HG03039 (cell line): ENCODE measurements at regions not wholly inside any gene's neighbourhood (a gene's known extent, or its start where the extent isn't known, plus 50 kb on each side); places are given as distances from the start of the nearest gene placed in this dataset.
"Not testable (repeated sequence)": the region's sequence is repeated elsewhere in the genome, so short reads cannot be mapped to it uniquely, and the experiment has no call there.

Experiments
- ATAC-seq: cut with Tn5 transposase; IDR thresholded peaks from one replicate; pipeline ENCODE4 v1.9.1; 2021; ENCODE audit warnings: mild to moderate bottlenecking, moderate library complexity; ENCODE audit not compliant: unreplicated experiment

DNA sequence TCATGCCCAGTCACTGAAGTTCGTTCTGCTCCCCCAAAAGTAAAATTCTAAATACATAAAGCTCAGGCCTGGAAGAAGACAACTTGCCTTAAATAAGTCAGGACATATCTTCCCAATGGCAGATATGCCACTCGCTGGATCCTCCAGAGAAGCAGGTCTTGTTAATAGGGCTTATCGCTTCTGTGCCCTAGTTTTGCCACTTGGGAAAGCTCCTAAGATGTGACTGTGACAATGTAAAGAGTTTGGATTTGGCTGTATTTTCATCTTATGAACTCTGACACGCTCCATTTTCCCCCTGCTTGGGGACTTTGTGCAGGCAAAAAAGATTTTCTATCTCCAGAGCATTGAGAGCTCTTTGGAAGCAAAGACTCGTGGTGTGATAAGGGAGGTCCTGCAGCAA, 279.9 kb downstream of the WDR11 start:
- no peak for ATAC-seq

DNA sequence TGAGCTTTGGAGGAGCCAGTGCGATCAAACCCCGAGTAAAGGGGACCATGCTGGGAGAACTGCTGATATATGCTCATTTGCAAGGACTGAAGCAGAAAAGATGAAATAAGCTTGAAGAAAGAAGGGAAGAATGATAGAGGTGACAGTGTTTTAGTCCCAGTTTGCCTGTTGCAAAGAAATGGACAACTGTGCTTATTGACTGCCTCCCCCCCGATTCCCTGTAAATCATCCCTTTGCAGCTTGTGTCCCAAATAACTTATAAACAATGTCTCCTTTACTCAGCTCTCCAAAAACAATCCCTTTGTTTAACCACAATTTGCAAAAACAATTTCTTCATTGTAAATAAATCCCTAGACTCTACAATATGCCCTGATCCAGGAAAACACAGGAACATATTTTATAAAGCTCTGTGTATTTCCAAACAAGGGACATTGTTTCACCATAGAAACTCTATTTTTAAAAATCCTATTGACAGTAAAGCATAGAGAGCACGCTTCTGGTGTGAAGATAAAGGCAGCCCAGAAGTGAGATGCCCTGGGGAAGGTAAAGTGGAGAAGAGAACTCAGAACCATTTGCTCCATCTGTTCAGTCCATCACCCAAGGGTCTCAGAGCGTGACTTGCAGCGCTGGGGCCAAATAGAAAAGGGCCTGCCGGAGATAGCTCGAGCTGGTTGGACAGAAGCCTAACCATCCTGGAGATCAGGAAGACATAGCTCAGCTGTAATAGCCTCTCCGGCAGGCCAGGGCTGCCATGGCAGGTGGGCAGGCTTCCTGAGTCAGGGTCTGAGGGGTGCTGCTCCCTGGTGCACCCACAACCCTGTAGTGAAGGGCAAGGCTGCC, 280.5 kb downstream of the WDR11 start:
- no peak for ATAC-seq

DNA sequence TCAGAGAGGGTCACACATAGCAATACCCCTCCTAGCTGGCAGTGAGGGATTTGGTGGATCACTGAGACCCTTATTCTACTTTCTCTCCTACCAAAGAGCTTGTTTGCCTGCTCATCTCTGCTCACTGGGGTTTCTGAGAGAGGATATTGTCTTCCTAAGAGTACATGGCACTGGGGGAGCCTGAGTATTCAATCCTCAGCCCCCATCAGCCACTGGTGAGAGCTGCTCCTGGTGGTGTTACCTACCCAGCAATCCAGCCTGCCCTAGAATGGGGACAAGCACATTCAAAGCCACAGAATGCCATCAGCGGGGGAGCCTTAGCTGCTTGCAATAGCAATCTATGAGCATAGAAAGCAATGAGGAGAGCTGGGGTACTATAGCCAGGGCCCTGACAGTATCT, 281.1 kb downstream of the WDR11 start:
- no peak for ATAC-seq

DNA sequence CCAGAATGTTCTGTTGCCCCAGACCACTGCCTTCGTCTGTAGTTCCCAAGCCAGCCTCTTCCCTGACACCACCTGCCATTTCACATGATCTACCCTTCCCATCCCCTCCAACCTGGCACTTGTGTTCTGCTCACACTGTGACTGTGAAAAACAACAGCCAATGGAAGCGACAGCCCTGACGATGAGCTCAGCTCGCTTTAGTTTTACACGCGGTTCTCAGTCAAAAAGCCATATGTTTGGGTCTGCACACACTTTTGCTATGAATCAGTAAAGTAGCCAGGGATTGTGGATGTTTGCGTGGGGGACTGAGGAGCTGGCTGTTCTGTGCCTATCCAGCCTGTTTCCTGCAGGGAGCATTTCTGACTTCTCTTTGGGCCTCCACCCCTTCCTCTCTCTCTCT, 282.7 kb downstream of the WDR11 start:
- no peak for ATAC-seq

DNA sequence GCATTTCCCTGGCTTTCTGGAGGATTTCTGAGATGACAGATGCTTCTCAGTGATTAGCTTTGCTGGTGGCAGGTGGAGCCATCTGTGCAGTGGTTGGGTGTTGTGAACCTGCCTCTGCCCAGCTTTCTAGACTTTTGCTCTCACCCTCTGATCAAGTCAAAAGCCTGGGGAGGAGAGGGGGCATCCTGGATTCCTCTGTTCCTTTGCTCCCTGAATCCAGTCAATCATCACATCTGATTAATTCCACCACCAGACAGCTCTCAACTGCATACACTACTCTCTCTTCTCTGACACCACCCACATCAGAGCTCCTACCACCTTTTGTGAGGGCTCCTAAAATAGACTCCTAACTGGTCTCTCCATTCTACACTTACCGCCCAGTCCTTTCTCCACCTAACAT, 283.5 kb downstream of the WDR11 start:
- ATAC-seq = no peak

DNA sequence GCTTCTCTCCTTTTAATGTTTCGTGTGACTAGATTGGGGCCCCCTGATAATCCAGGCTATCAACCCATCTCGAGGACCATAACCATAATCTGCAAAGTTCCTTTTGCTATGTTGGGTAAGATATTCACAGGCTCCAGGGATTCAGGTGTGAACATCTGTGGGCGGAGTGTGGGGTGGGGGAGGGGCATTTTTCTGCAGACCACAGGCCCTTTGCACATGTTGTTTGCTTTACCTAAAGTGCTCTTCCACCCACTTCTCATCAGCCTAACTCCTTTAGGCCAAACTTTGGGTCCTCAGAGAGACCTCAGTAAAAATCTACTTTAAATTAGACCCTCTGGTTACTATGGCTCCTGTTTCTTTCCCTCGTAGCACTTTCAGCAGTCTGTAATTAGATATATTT, 284.4 kb downstream of the WDR11 start:
- no peak for ATAC-seq

DNA sequence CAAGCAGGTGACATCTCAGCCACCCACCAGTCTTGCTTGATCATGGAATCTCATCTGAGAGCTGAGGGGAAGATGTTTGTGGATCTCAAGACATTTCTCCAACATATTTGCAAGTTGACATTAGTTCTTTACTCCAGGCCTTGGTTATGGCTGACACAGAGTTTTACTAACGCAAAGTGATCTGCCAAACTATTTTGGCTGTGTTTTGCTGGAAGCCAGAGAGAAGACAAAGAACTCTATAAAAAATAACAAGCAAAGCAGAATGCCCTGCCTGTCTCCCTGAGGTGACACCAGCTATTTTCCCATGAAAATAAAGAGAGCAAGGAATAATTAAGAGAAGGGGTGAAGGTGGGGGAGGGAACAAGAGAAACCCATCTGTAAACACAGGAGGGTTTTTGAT, 286.4 kb downstream of the WDR11 start:
- ATAC-seq = no peak

DNA sequence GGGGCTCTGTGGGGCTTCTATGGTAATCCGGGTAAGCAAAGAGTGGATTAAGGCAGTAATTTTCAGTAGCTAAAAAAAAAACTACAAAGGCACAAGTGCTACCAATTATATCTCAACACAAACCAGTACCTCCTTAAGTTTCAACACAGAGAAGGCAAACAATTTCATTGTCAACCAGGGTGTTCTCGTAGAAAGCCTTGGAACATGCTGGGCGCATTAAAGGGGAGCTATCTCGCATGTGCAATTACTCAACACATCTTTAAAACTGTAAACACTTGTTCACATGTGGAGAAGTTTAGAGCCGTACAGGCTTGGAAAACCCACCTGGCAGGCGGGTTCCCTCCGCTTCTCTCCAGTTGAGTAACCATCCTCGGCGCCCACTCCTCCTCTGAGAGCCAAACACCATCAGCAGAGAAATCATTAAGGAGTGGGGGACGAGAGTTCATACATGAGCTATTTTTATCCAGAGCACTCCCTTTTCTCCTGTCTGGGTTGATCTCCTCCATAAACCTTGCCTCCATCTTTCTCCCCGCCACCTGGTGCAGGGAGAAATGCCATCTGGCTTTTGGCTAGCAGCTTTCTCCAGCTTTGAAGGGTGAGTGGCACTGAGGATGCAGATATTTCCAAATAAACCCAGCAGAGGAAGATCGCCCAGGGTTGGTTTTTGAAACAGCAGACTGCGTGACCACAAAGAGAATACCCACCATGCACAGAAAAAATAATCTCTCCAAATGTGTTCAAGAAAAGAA, 287.1 kb downstream of the WDR11 start:
- ATAC-seq = no peak

DNA sequence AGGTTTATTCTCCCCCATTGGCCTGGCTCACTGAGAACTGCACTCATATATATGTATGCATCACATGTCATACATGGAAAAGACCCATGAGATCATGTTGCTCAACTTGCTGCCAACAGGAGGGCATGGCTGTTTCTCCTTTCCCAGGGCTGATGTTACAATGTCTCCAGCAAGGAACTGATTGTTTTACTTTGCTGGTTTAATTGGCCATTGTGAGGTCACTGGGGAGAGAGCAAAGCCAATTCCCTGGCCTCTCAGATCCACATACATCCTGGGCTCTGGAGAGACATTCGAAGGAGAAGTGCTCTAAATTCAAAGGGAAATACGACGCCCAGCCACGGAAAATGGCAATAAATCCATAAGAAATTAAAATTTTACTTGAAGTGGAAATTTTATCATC, 287.8 kb downstream of the WDR11 start:
- ATAC-seq = no peak

DNA sequence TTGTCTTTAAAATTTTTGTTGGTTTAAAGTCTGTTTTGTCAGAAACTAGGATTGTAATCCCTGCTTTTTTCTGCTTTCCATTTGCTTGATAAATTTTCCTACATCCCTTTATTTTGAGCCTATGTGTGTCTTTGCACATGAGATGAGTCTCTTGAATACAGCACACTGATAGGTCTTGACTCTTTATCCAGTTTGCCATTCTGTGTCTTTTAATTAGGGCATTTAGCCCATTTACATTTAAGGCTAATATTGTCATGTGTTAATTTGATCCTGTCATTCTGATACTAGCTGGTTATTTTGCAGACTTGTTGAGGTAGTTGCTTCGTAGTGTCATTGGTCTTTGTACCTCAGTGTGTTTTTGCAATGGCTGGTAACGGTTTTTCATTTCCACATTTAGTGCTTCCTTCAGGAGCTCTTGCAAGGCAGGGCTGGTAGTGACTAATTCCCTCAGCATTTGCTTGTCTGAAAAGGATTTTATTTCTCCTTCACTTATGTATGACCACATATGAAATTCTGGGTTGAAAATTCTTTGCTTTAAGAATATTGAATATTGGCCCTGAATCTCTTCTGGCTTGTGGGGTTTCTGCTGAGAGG, 294.7 kb downstream of the WDR11 start:
- ATAC-seq = not testable (repeated sequence)

DNA sequence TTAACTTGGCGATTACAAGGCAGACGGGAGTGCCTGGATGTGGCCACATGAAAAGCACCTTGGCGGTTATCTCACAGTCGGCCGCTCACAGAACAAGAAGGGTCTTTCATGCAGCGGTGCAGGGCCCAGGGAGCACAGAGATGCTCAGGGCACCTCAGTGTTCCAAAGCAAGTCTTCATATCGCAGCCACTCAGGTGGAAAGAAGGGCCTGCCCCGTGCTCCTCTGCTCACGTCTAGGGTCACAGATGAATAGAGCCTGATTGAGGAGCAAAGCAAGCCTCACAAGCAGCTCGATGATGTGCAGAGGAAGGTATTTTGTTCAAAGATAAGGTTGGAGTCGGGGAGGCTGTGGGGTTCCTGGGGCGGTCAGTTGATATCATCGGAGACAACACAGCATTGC, 297.8 kb downstream of the WDR11 start:
- ATAC-seq = no peak

DNA sequence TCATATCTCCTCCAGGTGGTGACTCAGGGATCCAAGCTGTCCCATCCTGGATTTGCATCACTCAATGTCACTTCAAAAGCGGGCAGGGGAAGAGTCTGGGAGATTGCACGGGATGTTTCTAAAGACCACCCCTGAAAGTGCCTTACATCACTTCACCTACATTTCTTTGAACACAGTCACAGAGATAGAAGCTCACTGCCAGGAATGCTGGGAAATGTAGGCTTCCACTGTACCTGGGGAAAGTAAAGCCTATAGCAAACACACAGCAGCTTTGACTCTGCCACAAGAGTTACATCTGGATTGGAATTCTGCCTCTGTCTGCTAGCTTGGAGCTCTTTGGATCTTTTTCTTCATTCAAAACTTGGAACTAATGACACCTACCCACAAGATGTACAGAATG, 300.9 kb downstream of the WDR11 start:
- no peak for ATAC-seq

DNA sequence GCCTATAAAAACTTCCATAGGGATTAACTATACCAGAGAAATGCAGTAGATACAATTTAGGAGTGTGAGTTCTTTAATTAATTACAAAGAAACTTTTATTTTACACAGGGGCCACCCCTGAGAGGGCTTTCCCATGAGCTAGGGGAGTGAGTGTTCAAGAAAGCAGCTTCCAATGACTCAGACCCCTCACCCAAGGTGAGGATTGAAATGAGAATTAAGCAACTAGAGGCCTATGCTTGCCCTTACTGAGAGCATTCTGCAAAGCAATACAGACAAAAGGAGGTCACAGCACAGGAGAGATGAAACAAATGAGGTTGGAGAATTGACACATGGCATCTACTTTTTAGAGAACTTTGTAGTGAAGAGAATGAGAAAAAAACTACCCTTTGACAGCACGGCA, 301.8 kb downstream of the WDR11 start:
- ATAC-seq = no peak

DNA sequence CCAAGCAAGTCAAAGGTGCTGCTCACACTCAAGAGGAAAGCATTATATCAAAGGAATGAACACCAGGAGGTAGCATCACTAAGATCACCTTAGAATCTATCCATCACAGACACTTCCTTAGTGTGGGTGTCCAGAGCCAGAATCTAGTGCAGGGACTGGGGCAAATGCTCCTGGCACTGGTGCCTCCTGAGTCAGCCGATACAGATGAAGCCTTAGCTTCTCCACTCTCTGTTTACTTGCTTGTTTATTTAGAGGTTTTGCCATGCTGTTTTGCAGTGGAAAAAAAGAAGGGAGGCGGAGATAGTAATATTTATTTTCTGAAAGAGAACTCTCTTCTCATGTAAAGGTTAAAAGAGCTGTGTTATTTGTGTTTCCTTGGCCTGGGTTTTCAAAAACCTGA, 303.1 kb downstream of the WDR11 start:
- no peak for ATAC-seq

DNA sequence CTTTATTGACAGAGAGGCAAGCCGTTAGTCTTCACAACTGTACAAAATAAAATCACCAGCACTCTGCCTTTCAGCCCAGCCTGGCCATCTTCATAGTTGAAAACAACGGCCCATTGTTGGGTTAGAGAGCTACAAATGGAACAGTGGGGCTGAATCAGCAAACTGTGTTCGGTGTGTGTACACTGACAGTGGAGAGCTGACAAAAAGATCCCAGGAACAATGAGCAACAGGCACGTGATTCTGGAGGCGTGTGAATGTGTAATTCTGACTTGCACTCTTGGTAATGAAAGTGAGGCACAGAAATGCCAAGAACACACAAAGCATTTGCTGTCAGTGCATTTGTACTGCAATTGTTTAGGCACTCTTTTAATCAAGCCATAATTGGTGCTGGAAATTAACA, 303.7 kb downstream of the WDR11 start:
- ATAC-seq = no peak

DNA sequence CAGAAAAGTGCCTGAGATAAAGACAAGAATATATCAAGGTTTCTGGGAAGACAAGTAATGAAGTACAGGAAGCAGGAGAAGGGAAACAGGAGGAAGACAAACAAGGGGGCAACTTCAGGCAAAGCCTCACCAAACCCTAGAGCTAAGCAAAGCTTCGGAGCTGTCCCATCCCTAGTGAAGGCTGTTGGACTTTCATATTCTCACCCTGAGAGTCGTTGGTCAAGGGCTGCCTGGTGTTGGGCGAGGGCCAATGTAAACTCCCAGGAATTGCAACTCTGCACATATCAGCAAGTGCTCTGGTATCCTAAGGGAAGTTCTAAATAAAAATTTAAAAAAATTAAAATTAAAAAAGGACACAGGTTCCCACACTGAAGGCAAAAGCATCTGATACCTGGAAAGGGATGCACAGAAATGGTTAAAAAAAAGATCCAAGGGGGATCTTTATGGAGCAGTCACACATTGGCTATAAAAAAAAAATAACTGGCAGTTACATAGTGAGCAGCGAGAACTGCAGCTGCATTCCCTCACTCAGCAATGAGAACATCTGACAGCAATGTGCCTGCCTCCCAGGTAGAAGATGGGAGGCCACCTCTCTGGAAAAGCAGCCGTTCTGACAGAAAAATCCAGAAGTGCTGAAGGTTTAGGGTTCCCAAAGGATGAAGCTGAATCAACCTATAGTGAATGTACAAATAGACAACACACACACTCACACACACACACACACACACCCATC, 304.7 kb downstream of the WDR11 start:
- no peak for ATAC-seq

DNA sequence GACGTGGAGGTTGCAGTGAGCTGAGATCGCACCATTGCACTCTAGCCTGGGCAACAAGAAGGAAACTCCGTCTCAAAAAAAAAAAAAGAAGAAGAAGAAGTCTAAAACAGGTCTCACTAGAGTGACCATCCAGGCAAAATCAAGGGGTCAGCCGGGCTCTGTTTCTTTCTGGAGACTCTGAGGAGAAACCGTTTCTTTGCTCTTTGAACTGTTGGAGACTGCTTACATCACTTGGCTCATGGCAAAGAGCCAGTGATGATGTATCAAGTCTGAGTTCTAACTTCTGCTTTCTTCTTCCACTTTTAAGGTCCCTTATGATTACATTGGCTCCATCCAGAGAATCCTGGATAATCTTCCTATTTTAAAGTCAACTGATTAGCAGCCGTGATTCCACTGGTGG, 306.8 kb downstream of the WDR11 start:
- ATAC-seq = no peak

DNA sequence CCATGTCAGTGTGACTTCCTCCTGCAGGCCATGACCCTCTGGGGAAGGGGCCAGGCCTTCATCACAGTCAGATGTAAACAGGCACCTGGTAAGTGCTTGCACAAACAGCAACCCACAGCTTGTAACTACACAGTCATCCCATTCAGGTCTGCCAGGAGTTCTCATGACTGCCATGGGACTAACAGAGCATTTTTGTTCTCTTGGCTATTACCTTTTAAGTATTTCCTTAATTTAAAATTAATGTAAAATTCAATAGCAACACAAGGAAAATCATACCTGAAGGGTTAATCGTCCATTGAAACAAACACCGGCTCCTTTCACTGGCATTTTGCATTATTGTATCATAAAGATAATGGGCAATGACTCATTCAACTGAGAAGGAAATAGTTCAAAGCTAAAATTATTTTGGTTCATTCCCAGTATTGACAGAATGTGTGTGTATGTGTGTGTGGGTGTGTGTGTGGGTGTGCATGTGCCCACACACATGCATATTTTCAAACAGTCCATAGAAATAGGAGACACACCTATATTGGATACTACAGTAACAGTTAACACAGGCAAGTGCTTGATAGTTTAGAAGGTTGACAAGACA, 307.9 kb downstream of the WDR11 start:
- ATAC-seq = no peak

DNA sequence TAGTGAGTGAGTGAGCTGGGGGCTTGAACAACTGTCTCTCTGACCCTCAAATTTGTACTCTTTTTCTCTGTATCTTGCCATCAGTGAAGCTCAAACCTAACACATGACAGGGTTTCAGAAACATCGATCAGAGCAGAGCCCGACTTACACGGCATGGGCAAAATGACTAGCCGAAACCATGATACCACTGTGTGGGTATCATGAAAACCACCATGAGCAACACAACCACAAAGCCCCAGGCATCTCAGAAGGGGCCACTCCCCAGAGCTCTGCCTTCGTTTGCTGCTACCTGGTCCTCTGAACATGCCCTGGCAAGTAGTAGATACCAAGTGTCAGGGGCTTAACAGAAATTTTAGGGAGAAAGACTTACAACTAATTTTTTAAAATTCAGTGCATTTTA, 308.5 kb downstream of the WDR11 start:
- ATAC-seq = no peak

DNA sequence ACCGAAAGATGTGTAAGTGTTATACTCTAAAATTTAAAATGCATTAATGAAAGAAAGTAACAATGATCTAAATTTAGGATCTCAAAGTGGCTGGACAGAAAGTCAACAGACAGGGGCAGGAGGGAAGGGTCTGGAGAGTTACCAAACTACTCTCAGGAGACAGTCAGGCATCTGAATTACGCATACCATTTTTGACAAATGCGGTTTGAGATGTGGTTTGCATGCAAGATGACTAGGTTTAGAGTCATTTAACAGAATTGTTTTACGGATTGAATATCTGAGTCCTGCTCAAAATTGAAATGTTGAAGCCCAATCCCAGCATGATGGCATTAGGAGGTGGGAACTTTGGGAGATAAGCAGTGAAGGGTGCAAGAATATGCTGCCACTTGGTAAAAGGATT, 314.1 kb downstream of the WDR11 start:
- no peak for ATAC-seq
